GM12892 (cell line): ENCODE measurements at regions not wholly inside any gene's neighbourhood (a gene's known extent, or its start where the extent isn't known, plus 50 kb on each side); places are given as distances from the start of the nearest gene placed in this dataset.

Experiments used
- POLR2A ChIP-seq: IDR thresholded peaks from 2 replicates; pipeline ENCODE4 v1.6.1; 2011; ENCODE audit warnings: low read depth, low read length, control low read depth
- TAF1 ChIP-seq: IDR thresholded peaks from 2 replicates; pipeline ENCODE4 v1.6.1; 2011; ENCODE audit warnings: low read depth, mild to moderate bottlenecking, control low read depth, low read length, borderline replicate concordance

DNA sequence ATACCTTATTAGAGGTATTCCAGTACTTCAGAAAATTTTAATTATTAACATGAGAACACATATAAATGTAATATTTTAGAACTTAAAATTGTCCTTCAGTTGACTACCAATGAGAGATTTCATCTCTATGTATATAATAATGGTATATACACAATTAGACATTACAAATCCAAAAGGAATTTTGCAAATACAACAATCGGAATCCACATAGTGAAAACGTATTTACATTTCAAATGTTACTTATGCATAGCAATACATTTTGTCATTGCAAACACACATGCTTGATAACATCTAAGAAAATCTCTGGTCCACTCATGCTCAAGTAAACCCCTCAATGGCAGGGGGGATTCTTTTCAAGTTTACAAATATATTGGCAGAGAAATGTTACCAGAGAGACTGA is 2345.2 kb downstream of the PCDH9 start:
- TF ChIP-seq TAF1, result no peak
- TF ChIP-seq POLR2A, result no peak
